GM12874 (cell line): ENCODE measurements at regions not wholly inside any gene's neighbourhood (a gene's known extent, or its start where the extent isn't known, plus 50 kb on each side); places are given as distances from the start of the nearest gene placed in this dataset.

Source experiments
- TF ChIP-seq, protein P1 (sequence below): IDR thresholded peaks from 2 replicates; pipeline ENCODE4 v1.5.1; 2011; ENCODE audit warnings: low read depth, mild to moderate bottlenecking, control low read depth, low read length, moderate library complexity; ENCODE audit not compliant: insufficient read depth

DNA sequence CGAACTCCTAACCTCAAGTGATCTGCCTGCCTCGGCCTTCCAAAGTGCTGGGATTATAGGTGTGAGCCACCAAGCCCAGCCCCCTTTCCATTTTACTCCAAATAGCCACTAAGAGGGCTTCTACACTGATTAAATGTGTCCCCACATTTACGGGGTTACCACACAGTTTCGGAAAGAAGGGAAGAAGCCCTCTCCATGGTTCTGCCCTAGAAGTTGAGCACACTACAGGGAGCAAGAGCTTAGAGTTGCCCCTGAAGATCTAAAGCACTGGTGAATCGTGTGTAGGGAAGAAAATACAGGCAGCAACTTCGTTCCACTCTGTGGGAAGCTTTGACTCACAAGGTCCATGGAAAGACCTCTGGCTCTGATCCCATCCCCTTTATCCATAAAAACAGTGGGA, 133.0 kb upstream of the PRKCQ start:
- TF ChIP-seq, protein P1, sequence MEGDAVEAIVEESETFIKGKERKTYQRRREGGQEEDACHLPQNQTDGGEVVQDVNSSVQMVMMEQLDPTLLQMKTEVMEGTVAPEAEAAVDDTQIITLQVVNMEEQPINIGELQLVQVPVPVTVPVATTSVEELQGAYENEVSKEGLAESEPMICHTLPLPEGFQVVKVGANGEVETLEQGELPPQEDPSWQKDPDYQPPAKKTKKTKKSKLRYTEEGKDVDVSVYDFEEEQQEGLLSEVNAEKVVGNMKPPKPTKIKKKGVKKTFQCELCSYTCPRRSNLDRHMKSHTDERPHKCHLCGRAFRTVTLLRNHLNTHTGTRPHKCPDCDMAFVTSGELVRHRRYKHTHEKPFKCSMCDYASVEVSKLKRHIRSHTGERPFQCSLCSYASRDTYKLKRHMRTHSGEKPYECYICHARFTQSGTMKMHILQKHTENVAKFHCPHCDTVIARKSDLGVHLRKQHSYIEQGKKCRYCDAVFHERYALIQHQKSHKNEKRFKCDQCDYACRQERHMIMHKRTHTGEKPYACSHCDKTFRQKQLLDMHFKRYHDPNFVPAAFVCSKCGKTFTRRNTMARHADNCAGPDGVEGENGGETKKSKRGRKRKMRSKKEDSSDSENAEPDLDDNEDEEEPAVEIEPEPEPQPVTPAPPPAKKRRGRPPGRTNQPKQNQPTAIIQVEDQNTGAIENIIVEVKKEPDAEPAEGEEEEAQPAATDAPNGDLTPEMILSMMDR = no peak

DNA sequence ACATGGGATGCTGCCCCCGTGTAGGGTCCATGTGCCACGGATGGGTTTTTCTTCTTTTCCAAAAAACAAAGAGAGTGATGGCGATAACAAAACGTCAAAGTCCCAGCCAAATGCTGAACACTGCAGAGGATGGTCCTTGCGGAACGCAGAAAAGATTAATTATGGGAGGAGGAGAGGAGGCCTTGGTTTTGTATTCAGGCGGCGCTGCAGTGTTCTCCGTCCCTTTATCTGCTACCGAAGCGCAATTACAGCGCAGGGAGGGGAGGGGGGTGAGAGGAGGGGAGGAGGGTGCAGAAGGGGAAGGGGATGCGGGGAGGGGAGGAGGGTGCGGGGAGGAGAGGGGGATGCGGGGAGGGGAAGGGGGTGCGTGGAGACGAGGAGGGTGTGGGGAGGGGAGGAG, 131.8 kb upstream of the PRKCQ start:
- TF ChIP-seq, protein P1 = no peak

DNA sequence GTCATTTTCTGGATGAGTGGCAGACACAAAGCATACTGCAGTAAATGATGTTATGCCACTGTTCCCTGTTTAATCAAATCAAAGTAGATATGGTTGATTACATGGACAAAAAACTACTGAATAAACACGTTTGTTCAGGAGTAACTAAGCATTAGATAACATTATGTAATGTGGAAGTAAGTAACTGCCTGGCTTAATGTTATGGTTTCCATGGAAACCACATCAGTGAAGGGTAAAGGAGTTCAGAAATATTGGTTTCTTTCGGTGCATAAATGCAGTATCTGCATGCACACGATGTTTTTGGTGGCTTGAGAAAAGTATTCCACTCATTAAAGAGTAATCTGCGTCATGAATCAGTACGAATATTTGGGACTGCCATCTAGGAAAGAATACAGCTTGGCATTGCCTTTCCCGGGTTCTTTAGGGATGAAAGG, 131.3 kb upstream of the PRKCQ start:
- TF ChIP-seq, protein P1 = no peak

DNA sequence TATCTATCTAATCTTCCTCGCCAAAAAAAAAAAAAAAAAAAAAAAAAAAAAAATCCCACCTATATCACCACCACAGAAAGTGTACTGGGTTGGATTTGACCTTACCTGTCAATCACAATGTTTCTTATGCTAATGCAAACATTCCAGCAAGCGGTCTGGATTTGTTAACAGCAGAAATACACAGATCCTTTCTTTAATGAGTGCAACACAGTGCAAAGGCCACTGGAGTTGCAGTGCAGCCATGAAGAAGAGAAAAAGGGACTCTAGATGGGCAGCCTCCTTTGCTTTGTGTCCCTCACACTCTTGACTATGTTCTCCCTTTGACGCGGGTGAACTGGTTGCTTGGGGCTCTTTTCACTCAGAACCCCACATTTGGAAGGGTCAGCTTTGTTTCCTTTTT, 127.3 kb upstream of the PRKCQ start:
- TF ChIP-seq, protein P1 = no peak

DNA sequence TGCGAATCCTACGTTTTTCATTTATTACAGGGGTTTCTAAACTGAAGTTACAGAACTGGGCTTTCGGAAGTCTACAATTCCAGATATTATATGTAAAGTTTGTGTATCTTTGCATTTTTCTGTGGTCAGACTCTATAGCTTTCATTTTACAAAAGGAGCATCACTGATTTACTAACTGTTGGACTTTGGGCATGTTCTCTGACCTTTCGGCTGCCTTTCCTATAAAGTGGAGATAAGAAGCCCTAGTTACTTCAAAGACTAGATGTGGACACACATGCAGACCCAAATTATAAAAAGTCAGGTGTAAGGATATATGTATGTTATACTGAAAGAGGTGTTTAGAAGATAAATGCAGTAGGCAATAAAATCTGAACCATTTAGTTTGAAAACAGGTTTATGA, 126.6 kb upstream of the PRKCQ start:
- TF ChIP-seq, protein P1 = no peak

DNA sequence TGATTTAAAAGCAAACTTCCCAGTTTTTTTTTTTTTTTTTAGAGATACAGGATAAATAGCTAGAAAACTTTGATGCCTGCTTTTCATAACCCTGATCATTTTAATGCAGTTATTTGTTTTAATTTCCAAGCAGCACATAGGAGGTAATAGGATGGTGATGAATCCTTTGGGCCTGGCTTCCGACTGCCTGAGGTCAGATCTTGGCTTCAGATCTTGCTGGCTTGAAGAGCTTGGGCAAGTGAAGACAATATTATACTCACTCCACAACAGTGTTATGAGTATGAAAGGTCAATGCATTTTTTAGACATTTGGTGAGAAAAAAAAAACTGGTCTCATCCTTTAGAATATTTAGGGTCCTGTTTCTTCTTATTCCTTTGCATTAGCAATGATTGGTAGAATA, 124.8 kb upstream of the PRKCQ start:
- TF ChIP-seq, protein P1 = no peak

DNA sequence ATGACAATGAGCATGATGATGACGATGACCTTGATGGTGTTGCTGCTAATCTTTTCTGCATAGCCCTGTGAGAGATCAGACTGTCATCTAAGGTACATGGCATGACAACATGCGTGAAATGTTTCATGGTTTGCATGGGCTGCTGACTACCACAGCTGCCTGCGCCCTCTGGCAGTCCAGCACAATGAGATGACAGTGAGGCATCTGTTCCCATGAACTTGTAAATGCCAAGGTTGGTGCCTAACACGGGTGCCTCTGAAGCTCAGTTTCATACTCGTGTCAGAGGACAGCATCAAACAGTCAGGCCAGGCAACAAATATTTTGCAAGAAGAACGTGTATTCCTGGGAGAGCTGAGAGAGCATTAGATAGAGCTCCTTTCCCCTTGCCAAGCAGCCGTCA, 122.0 kb upstream of the PRKCQ start:
- TF ChIP-seq, protein P1 = no peak

DNA sequence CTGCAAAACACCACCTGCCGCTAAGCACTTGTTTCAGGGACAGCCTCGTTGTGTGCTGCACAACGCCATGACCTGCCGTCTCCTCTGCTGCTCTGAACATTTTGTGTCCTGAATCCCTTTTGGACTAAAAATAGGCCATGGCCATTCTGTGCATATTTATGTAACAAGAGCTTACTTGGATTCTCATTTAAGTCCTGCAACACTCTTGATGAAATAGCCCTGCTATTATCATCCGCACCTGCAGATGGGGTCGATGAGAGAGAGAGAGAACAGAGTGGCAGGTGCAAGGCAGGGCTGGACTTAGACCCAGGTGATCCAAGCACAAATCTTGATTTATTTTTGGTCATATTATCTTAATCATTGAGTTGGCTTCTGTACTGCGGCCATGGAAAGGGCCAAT, 121.2 kb upstream of the PRKCQ start:
- TF ChIP-seq, protein P1 = no peak
